ENCODE measurements at regions not wholly inside any gene's neighbourhood (a gene's known extent, or its start where the extent isn't known, plus 50 kb on each side); places are given as distances from the start of the nearest gene placed in this dataset.
"Not testable (repeated sequence)": the region's sequence is repeated elsewhere in the genome, so short reads cannot be mapped to it uniquely, and the experiment has no call there.

GRCh38 chr11:22554221-22554620, 71.4 kb downstream of the FANCF start:
- DNase-seq (ENCODE audit: low read depth) = peak; percentile 0
- no peak overlapping the region for H3K4me3 ChIP-seq (ENCODE audit: low read depth, low read length)
- no peak for TF ChIP-seq CTCF (IDR thresholded peaks at IDR 0.05; ENCODE audit: low read depth, low read length, missing control alignments)

DNA sequence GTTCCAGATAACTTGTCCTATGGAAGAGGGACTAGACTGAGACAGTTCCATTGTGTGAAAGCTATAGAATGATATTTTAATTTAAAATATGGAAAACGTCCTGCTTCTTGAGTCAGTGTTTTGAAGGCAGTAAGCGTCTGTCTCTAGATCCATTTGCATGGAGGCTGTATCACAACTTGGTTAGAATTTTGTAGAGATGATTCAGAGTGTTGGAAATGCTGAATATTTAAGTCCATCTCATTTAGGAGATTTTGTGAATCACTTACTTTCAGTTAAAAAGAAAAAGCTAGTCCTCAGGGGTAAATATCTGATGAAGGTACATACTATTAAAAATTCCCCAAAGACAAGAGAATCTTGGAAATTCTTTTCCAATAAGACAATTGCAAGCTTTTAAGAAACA, 72.7 kb downstream of the FANCF start:
- no peak for DNase-seq (ENCODE audit: low read depth)
- H3K4me3 ChIP-seq (ENCODE audit: low read depth, low read length) = no peak overlapping the region
- TF ChIP-seq CTCF (IDR thresholded peaks at IDR 0.05; ENCODE audit: low read depth, low read length, missing control alignments) = no peak

DNA sequence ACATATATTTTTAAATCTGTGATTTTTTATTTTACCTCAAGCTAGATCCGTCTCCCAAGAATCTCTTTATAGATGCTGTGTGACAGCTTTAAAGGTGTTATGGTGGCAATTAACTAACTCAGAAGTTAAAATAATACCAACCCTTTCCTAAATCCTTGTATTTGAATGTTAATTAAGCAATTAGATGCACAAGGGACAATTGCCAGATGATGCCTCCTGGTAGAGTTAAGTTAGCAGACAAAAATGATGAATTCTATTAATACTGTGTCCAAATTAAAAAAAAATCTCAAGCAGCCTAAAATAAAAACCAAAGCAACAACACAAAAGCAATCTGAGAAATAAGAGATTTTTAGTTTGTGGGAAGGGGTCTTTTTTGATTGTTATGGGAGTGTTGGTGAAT, 78.9 kb downstream of the FANCF start:
- TF ChIP-seq CTCF (IDR thresholded peaks at IDR 0.05; ENCODE audit: low read depth, low read length, missing control alignments) = no peak
- no peak overlapping the region for H3K4me3 ChIP-seq (ENCODE audit: low read depth, low read length)
- DNase-seq (ENCODE audit: low read depth) = no peak

- H3K4me3 ChIP-seq (ENCODE audit: low read depth, low read length) = no peak overlapping the region
- no peak for TF ChIP-seq CTCF (IDR thresholded peaks at IDR 0.05; ENCODE audit: low read depth, low read length, missing control alignments)
- DNase-seq (ENCODE audit: low read depth) = no peak
These were observed 82.4 kb downstream of the FANCF start for GRCh38 chr11:22543261-22543660.

DNA sequence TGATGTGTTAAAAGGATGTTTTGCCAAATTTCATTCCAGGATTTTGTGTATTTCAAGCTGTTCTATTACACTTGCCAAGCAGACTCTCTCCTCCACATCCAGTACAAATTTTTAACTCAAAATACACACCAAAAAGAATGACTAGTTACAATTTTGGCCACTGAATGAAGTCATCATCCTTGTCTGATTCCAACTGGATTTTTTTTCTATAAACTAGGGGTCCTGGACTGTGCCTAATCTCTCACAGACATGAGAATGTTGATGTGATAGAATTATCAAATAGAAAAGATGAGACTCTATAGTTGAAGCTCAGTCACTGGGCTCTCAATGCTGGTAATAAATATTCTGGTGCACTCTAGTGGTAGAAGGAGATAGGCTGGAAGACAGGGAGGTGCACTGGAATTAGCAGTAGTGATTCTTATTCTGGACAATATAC, 85.8 kb downstream of the FANCF start:
- H3K4me3 ChIP-seq (ENCODE audit: low read depth, low read length) = no peak overlapping the region
- peak; percentile 5 for TF ChIP-seq CTCF (IDR thresholded peaks at IDR 0.05; ENCODE audit: low read depth, low read length, missing control alignments)
- DNase-seq (ENCODE audit: low read depth) = no peak

DNA sequence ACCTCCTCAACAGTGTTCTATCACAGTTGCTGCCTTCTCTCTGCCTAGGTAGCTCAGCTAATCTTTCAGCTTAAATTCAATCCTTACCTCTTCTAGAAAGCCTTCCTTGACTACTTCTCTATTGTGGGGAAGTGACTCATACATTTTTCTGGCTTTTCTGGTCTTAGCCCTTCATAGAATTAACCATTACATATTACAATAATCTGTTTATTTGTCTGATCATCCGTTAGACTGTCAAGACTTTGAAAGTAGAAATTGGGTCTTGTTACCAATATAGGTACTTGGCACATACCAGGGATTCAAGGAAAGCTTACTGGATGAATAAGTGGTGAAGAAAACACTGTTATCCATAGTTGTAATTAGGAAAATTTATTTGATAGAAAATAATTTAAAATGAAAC, 89.6 kb downstream of the FANCF start:
- no peak for DNase-seq (ENCODE audit: low read depth)
- H3K4me3 ChIP-seq (ENCODE audit: low read depth, low read length) = no peak overlapping the region
- TF ChIP-seq CTCF (IDR thresholded peaks at IDR 0.05; ENCODE audit: low read depth, low read length, missing control alignments) = no peak

DNA sequence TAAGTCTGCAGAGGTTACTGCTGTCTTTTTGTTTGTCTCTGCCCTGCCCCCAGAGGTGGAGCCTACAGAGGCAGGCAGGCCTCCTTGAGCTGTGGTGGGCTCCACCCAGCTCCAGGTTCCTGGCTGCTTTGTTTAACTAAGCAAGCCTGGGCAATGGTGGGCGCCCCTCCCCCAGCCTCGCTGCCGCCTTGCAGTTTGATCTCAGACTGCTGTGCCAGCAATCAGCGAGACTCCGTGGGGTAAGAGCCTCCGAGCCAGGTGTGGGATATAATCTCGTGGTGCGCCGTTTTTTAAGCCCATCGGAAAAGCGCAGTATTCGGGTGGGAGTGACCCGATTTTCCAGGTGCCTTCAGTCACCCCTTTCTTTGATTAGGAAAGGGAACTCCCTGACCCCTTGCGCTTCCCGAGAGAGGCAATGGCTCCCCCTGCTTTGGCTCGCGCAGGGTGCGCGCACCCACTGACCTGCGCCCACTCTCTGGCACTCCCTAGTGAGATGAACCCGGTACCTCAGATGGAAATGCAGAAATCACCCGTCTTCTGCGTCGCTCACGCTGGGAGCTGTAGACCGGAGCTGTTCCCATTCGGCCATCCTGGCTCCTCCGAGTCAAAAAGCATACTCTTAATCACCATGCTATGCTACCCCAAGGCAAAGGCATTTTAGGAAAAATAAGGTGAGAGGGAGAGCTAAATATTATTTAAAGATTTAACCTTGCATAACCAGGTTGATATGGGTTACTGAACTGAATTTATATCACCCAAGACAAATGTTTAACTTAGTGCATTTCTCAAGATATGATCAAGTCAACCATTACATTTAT, 96.8 kb downstream of the FANCF start:
- not testable (repeated sequence) for H3K4me3 ChIP-seq (ENCODE audit: low read depth, low read length); DNase-seq (ENCODE audit: low read depth)
